ENCODE measurements at regions not wholly inside any gene's neighbourhood (a gene's known extent, or its start where the extent isn't known, plus 50 kb on each side); places are given as distances from the start of the nearest gene placed in this dataset.

GRCh38 chr5:93006915-93007314 lies 574.1 kb downstream of the NR2F1-AS1 start:
- TF ChIP-seq CTCF (IDR thresholded peaks at IDR 0.05; ENCODE audit: insufficient read depth, low read depth, low read length): no peak
- H3K4me3 ChIP-seq (ENCODE audit: low read depth, low read length): no peak overlapping the region
- no peak for DNase-seq (ENCODE audit: low read depth)

DNA sequence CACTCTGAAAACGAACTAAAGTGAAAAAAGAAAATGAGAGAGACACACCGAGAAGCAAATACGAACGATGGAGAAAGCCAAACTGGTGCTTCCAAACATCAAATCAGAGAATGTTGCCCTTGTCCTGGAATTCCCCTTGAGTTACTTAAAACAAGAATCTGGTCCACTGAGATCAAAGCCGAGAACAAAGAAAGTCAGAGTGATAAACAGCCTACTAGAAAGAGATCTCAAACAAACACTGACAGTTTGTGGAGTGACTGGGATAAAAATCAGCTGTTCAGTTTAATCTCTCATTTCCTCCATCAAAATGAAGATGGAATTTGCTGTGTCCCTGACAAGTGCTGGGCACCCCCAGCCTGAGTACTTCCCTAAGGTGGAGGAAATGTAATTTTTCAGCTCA lies 582.6 kb downstream of the NR2F1-AS1 start:
- no peak for DNase-seq (ENCODE audit: low read depth)
- TF ChIP-seq CTCF (IDR thresholded peaks at IDR 0.05; ENCODE audit: insufficient read depth, low read depth, low read length): no peak
- peak overlapping the region; percentile 13 for H3K4me3 ChIP-seq (ENCODE audit: low read depth, low read length)

GRCh38 chr5:92994392-92994791 lies 586.6 kb downstream of the NR2F1-AS1 start:
- DNase-seq (ENCODE audit: low read depth): no peak
- no peak overlapping the region for H3K4me3 ChIP-seq (ENCODE audit: low read depth, low read length)
- no peak for TF ChIP-seq CTCF (IDR thresholded peaks at IDR 0.05; ENCODE audit: insufficient read depth, low read depth, low read length)

DNA sequence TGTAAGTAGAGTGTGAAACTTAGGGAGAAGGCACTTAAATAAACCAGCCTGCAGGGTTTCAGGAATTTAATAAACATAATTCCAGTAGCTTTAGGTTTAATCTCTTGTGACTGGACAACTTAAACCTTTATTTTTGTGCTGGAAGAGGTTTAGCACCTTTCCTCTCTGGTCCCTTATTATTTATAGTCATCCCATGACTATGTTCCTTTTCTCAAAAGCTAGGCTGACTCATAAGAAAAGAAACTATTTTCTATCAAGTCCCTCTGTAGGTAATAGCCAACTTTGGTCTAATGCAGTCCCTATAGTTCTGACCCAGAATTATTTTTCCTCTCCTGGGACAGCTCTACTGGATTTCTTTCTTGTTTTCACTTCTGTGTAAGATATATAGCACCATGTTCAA lies 588.9 kb downstream of the NR2F1-AS1 start:
- no peak for TF ChIP-seq CTCF (IDR thresholded peaks at IDR 0.05; ENCODE audit: insufficient read depth, low read depth, low read length)
- H3K4me3 ChIP-seq (ENCODE audit: low read depth, low read length): no peak overlapping the region
- peak; percentile 25 for DNase-seq (ENCODE audit: low read depth)

- peak; percentile 8 for DNase-seq (ENCODE audit: low read depth)
- no peak for TF ChIP-seq CTCF (IDR thresholded peaks at IDR 0.05; ENCODE audit: insufficient read depth, low read depth, low read length)
These were observed 589.4 kb downstream of the NR2F1-AS1 start for GRCh38 chr5:92991581-92992067.

DNA sequence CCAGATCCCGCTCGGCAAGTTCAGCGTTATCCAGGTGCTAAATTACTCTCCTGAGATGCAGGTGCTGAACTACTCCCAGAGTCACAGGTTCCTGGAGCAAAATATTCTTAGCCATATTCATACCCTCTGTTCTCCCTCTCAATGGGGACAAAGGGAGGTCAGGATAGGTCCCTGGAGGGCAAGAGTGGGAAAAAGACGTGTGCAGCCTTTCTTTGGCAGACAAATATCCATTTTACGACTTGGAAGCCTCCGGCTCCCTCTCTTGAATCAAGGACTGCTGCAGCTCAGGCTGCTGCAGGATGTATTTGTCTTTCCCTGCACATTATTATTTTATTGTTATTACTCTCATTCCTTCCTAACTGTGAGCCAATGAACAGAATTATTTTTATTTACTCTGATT lies 590.2 kb downstream of the NR2F1-AS1 start:
- no peak overlapping the region for H3K4me3 ChIP-seq (ENCODE audit: low read depth, low read length)
- no peak for TF ChIP-seq CTCF (IDR thresholded peaks at IDR 0.05; ENCODE audit: insufficient read depth, low read depth, low read length)
- DNase-seq (ENCODE audit: low read depth): no peak

More at GRCh38 chr5:92991581-92992067, 589.4 kb downstream of the NR2F1-AS1 start:
- no peak overlapping the region for H3K4me3 ChIP-seq (ENCODE audit: low read depth, low read length)

DNA sequence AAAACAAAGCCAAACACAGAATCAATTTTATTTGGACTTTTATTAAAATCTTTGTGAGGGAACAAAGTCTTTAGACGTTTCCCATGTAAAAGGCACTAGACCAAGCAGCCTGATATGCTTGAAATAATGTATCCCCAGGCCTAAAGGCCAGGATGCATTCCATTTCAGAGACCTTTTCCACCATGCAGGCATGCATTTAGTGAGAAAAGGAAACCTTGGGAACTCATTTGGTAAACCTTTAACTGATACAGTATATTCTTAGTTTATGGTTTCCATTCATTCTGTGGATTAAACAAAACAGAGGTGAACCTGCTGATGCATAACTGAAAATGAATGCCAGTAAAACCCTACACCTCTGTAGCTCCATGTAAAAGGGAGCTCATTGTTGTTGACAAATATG lies 600.0 kb downstream of the NR2F1-AS1 start:
- no peak for DNase-seq (ENCODE audit: low read depth)
- H3K4me3 ChIP-seq (ENCODE audit: low read depth, low read length): no peak overlapping the region
- no peak for TF ChIP-seq CTCF (IDR thresholded peaks at IDR 0.05; ENCODE audit: insufficient read depth, low read depth, low read length)
